ENCODE measurements at regions not wholly inside any gene's neighbourhood (a gene's known extent, or its start where the extent isn't known, plus 50 kb on each side); places are given as distances from the start of the nearest gene placed in this dataset.

DNA sequence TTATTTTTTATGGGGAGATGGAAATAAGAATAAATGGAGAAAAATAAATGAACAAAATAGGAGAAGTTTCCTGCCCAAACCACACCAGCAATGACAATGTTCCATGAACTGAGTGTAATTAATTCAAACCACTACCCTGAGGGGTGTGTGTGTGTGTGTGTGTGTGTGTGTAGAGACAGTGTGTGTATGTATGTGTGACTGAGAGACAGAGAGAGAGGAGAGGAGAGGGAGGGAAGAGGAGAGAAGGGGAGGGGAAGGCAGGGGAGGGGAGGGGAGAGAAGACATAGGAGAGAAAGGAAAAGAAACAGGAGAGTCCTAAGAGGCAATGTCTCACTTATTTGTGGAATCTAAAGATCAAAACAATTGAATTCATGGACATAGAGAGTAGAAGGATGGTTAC lies 65.0 kb upstream of the POU2AF1 start:
- DNase-seq = no peak

DNA sequence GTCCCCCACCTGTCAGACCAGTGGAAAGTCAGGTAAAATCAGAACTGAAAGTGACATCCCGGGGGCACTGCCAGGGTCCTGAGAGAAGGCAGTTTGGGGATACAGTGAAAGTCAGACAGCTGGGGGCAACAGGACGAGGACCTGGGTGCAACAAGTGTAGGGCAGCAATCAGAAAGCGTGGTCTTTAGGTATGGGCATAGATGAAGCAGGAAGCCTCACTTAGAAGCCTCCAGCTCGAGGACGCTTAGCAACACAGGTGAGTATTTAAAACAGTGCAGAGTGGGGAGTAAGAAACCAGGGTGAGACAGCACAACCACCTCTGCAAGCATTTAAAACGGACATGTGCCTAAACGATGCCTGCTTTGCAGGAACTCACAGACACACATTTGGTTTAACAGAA lies 64.6 kb upstream of the POU2AF1 start:
- no peak for DNase-seq

DNA sequence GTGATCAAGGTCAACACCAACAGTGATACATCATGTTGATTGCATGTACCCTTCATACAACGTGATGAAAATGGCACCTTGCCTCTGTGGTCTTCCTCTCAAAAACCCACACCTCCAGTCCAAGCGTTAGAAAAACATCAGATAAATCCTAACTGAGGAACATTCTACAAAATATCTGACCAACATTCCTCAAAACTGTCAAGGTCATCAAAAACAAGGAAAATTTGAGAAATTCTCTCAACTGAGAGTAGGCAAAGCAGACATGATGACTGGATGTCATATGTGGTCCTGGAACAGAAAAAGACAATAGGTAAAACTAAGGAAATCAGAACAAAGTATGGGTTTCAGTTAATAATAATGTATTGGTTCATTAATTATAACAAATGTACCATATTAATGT lies 64.0 kb upstream of the POU2AF1 start:
- DNase-seq = no peak

DNA sequence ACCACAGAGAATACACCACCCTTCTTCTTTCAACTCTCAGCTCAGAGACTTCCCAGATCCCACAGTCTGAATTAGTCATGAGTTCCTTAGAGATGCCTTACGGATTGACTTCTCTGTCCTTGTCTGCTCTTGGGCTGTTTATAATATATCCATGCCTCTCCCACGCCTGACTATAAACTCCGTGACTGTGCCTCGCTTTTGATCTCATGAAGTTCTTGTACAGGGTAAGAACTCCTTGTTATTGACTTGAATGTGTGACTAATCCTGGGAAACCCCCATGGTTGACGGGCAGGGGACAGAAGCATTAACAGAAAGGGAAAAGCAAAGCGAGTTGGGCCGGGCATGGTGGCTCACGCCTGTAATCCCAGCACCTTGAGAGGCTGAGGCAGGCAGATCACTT lies 62.4 kb upstream of the POU2AF1 start:
- peak; percentile 36 for DNase-seq

DNA sequence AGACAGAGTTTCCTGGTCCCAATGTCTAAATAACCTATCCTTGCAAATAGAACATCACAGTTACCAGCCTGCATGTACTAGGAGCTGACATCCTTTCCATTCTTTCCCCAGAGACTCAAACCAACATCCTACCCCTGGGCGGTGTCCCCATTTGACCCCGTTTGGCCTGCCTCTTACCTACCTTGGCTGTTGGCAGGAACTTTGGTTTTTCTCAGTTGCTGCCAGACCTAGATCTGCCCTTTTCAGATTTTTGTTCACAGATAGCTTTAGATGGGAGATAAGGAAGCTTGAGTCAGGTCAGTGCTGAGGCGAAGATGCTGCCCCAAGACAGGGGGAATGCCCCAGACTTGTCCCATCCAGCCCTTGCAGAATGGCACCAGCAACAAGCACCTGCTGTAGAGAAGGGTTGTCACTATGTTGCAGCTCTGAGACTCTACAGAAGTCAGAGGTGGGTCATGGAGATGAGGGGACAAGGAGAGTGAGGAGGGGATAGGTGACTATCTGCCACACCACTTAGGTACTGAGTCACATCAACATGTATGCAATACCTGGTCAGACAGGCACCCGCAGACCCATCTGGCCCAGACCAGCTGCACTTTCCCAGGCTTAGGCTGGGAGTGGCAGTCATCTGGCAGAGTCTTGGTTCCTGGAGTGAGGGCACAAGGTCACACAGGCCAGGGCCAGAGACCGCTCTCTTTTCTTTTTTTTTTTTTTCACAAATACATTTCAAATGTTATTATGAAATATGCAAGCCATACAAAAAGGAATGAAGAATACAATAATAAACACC lies 61.5 kb upstream of the POU2AF1 start:
- no peak for DNase-seq

DNA sequence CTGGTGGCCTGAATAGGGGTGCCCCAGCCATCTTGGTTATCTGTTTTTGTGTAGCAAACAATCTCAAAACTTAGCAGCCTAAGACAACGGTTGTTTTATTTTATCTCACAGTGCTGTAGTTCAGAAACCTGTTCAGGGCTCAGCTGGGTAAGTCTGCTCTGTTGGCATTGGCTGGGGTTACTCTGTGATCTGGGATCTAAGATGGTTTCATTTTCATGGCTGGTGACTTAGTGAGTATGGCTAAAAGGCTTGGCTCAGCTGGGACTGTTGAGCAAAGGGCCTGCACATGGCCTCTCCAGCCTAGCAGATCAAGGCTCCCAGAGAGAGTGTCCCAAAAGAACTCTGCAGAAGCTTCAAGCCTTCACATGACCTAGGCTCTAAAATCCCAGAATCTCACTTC lies 60.8 kb upstream of the POU2AF1 start:
- no peak for DNase-seq

DNA sequence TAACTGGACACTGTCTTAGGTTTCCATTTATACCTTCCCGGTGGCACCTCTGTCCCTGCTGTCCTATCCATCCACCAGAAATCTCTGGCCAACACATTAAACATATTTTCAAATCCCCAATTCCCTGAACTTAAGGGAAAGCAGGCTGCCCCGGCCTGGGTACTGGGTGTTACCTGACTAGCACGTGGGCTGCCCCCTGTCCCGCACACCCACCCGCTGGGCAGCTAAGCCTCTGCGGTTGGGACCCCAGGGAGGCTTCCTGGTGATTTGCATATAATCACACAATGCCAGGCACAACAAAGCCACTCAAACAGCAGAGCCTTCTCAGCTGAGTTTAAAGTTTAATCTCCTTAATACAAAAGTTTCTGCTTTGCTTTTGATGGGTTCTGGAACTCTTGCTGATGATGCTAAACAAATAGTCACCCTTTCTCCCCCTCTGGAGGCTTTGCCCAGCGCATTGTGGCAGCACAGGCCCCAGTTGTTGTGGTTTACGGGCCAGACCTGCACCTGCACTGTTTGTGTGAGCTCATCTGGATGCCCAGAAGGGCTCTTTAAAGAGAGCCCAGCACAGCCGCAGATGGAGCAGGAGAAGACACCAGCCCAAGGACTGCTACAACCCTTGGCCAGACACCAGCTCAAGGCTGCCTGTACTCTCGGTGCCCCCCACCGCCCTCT lies 59.9 kb upstream of the POU2AF1 start:
- DNase-seq = no peak

DNA sequence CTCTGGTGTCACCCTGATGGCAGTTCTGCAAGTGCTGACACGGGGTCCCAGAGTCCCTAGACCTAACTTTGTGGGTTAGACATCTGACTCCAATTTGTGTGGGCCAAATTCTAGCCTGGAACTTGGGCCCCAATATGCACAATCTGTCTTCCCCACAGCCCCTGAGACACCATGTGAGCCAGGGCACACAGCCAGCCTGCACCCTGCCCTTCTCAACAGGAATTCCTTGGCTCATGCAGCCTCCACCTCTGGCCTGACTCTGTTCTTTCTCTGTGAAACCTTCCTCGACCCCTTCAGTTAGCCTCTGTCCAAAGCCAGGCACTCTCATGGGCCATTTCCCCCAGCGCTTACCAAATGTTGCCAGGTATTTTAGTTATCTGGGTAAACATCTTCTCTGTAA lies 59.1 kb upstream of the POU2AF1 start:
- DNase-seq = no peak

DNA sequence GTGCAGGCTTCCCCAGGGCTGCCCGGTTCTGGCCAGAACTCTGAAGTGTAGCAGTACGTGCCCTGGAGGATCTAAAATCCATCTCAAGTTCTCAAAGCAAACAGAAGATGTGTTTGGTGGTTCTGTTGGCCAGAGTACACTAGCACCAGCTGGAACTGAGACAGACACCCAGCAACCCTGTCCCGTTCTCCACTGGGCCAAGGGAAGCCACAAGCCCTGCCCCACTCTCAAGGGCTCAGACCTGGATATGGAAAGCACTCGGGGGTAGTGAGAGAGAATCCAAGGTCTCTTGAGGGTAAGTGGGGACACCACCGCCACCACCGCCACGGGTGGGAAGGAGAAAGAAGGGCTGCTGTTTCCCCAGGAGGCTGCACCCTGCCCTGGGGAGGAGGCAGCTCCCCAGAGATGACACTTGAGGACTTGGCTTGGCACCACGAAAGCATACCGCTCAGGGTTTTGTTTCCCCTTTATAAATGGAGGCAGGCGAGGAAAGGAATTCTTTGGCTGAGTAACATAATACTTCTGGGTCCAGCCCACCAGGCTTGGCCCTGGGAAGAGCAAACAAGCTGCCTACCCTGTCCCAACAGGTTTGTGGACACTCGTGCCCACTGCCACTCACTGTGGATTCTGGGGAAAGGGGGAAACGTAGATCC lies 56.1 kb upstream of the POU2AF1 start:
- DNase-seq = no peak

DNA sequence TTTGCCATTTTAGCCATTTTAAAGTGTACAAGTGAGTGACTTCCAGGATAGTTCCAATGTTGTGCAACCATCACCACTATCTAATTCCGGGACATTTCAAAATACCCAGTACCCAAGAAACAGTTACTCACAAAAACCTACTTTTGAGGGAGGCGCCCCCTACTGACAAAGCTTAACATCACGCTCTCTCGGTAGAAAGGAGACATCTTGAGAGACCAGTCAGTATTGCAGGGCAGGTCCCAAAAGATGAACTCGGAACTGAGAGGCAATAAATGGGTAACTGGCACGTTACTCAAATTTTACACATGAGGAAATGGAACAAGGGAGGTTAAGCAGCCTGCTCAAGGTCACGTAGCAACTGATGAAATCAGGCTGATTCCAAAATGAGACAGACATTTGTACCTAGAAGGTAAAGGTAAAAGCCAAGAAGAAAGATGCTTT lies 50.0 kb upstream of the POU2AF1 start:
- peak; percentile 85 for DNase-seq
